PC-9 (cell line): ENCODE measurements at regions not wholly inside any gene's neighbourhood (a gene's known extent, or its start where the extent isn't known, plus 50 kb on each side); places are given as distances from the start of the nearest gene placed in this dataset.
"Not testable (repeated sequence)": the region's sequence is repeated elsewhere in the genome, so short reads cannot be mapped to it uniquely, and the experiment has no call there.

Experiments used
- BruUV-seq: library from RNA; stranded (reverse); fragments of 400-500 nt; replicated peaks from 2 replicates; lab custom pipeline; 2021; lab: Mats Ljungman, UMichigan
- CTCF ChIA-PET: fragments of 300-600 bp; sonication (Branson Sonifier 250); formaldehyde crosslinking; loops from one replicate; lab custom pipeline; 2022; ENCODE audit warnings: antibody characterized with exemption; lab: Charles Lee
- POLR2A ChIA-PET: fragments of 300-600 bp; sonication (Branson Sonifier 250); formaldehyde crosslinking; loops from one replicate; lab custom pipeline; 2022; ENCODE audit warnings: antibody characterized with exemption; ENCODE audit not compliant: unreplicated experiment; lab: Charles Lee
- DNase-seq, 2 experiments: peaks; one replicate each; pipeline versions ENCODE4 v3.0.0 to v3.0.0-alpha.2; 2015 to 2022; ENCODE audit warnings: mixed read lengths in 1 of 2
- H2AFZ ChIP-seq: fragments of 200-600 bp; sonication (generic); 2 replicates; pipeline ENCODE4 v1.8.1; 2017; ENCODE audit warnings: antibody characterized with exemption
- H3F3A ChIP-seq: fragments of 200-600 bp; sonication (generic); 2 replicates; pipeline ENCODE4 v1.8.1; 2017; ENCODE audit warnings: antibody characterized with exemption, mild to moderate bottlenecking, low read depth; ENCODE audit not compliant: insufficient read depth
- H3K27ac ChIP-seq: fragments of 200-600 bp; sonication (generic); 2 replicates; pipeline ENCODE4 v1.6.1; 2016; ENCODE audit warnings: mixed run types
- H3K27me3 ChIP-seq: fragments of 200-600 bp; sonication (generic); 2 replicates; pipeline ENCODE4 v1.6.1; 2016; ENCODE audit warnings: low read depth, mixed run types; ENCODE audit not compliant: insufficient read depth
- H3K36me3 ChIP-seq: fragments of 200-600 bp; sonication (generic); 2 replicates; pipeline ENCODE4 v1.6.1; 2016; ENCODE audit warnings: low read depth, mixed run types
- H3K4me1 ChIP-seq: fragments of 200-600 bp; sonication (generic); replicated peaks from 2 replicates; pipeline ENCODE4 v1.6.1; 2016; ENCODE audit warnings: mixed run types; ENCODE audit not compliant: insufficient read depth
- H3K4me2 ChIP-seq: fragments of 200-600 bp; sonication (generic); 2 replicates; pipeline ENCODE4 v1.6.1; 2017; ENCODE audit warnings: mixed run types
- H3K4me3 ChIP-seq: fragments of 200-600 bp; sonication (generic); 2 replicates; pipeline ENCODE4 v1.6.1; 2016; ENCODE audit warnings: mixed run types
- H3K79me2 ChIP-seq: fragments of 200-600 bp; sonication (generic); 2 replicates; pipeline ENCODE4 v1.6.1; 2017; ENCODE audit warnings: low read depth, mixed run types
- H3K9me2 ChIP-seq: fragments of 200-600 bp; sonication (generic); 2 replicates; pipeline ENCODE4 v1.8.1; 2017; ENCODE audit warnings: mild to moderate bottlenecking; ENCODE audit not compliant: insufficient read depth
- H3K9me3 ChIP-seq: fragments of 200-600 bp; sonication (generic); 2 replicates; pipeline ENCODE4 v1.8.1; 2016; ENCODE audit warnings: low read depth; ENCODE audit not compliant: insufficient read depth
- H4K20me1 ChIP-seq: fragments of 200-600 bp; sonication (generic); 2 replicates; pipeline ENCODE4 v1.8.1; 2017; ENCODE audit not compliant: insufficient read depth
- EZH2 ChIP-seq: fragments of 200-600 bp; sonication (generic); IDR thresholded peaks from 2 replicates; pipeline ENCODE4 v1.8.0; 2017; ENCODE audit warnings: antibody characterized with exemption, low read depth
- intact Hi-C: fragments of 100-400 bp; cut with micrococcal nuclease; formaldehyde crosslinking; loops from one replicate; pipeline ENCODE4 v1.10.0; 2022; ENCODE audit not compliant: unreplicated experiment
- TF ChIP-seq, protein P1 (sequence below): fragments of 200-600 bp; sonication (generic); conservative IDR thresholded peaks from 2 replicates; pipeline ENCODE4 v1.6.1; 2017; ENCODE audit warnings: mixed run types, antibody characterized with exemption, mild to moderate bottlenecking, moderate library complexity

DNA sequence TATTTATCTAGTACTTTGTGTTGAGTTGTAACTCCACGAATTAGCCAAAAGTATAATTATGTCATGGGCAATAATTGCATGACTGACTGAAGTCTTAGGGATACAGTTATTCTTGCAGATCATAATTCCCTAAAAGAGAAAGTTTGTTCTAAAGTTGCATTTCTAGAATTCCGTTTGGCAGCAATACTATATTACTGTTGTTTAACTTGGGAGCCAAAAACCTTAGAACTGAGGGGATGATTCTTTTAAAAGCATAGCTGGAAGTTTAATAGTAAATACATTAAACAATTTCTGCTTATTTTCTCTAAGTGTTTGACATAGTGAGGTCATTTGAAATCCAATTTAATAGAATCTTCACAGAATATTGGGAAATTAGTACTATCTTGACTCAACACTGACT lies 356.4 kb upstream of the ADAMTS5 start:
- Histone ChIP-seq H3K4me1 (no peaks in the 10 kb centered on the region), H3F3A (no peaks in the 10 kb centered on the region), H3K9me3 (no peaks in the 10 kb centered on the region), H3K9me2 (no peaks in the 10 kb centered on the region), H4K20me1 (no peaks in the 10 kb centered on the region), H3K36me3 (no peaks in the 10 kb centered on the region), H3K4me3 (no peak overlapping the region), H3K79me2 (no peaks in the 10 kb centered on the region), H3K27me3 (no peaks in the 10 kb centered on the region), H2AFZ (no peak overlapping the region), H3K27ac (no peak overlapping the region), H3K4me2 (no peak overlapping the region)
- ChIA-PET CTCF (no interaction called here), POLR2A (no interaction called here)
- DNase-seq = no peak
- intact Hi-C loops = no loop called here
- BruUV-seq = no TSS peak
- TF ChIP-seq, protein P1, sequence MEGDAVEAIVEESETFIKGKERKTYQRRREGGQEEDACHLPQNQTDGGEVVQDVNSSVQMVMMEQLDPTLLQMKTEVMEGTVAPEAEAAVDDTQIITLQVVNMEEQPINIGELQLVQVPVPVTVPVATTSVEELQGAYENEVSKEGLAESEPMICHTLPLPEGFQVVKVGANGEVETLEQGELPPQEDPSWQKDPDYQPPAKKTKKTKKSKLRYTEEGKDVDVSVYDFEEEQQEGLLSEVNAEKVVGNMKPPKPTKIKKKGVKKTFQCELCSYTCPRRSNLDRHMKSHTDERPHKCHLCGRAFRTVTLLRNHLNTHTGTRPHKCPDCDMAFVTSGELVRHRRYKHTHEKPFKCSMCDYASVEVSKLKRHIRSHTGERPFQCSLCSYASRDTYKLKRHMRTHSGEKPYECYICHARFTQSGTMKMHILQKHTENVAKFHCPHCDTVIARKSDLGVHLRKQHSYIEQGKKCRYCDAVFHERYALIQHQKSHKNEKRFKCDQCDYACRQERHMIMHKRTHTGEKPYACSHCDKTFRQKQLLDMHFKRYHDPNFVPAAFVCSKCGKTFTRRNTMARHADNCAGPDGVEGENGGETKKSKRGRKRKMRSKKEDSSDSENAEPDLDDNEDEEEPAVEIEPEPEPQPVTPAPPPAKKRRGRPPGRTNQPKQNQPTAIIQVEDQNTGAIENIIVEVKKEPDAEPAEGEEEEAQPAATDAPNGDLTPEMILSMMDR = no peak

DNA sequence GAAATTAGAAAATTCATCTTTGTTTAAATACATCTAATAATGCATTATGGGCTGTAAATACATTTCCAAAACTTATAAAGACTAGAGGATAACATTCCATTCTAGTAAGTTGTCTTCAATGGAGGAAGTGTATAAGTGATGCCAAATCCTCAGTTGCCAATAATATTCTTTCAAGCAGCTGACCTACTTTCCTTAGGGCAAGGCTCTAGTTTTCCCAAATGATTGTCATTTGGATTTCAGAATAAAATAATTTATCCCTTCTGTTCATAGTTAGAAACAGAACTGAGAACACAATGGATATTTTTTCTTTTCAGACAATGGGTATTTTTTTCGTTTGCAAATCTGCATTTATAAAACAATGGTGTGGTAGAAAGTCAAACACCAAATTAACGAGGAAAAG lies 354.9 kb upstream of the ADAMTS5 start:
- no peak overlapping the region for H2AFZ ChIP-seq

DNA sequence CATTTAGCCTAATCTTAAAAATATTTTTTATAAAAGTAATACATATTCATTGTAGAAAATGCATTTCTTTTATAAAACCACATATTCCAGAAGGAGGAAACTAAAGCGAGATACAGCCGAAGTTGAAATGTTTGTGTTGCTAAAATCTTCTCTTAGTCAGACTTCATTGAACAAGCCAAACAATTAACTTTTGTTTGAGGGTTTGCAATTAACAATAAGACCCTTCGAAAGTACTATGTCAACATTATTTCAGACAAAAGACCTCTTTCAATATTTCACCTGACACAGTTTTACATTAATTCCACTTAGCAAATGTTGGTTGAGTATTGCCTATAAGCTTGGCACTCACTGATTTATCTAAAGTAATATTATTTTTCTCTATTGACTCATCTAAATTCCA lies 354.0 kb upstream of the ADAMTS5 start:
- H2AFZ ChIP-seq = no peak overlapping the region
- no peaks in the 10 kb centered on the region for H3K9me2 ChIP-seq
- H4K20me1 ChIP-seq = no peaks in the 10 kb centered on the region
- H3K36me3 ChIP-seq = no peaks in the 10 kb centered on the region
- H3K4me2 ChIP-seq = no peak overlapping the region
- intact Hi-C loops = no loop called here
- no peaks in the 10 kb centered on the region for H3K4me1 ChIP-seq
- no peaks in the 10 kb centered on the region for H3K27me3 ChIP-seq
- BruUV-seq = no TSS peak
- TF ChIP-seq, protein P1 = no peak
- TF ChIP-seq EZH2 = no peak
- ChIA-PET POLR2A (no interaction called here), CTCF (no interaction called here)
- H3K79me2 ChIP-seq = no peaks in the 10 kb centered on the region
- H3K4me3 ChIP-seq = no peak overlapping the region
- H3K9me3 ChIP-seq = no peaks in the 10 kb centered on the region
- H3K27ac ChIP-seq = no peak overlapping the region
- H3F3A ChIP-seq = no peaks in the 10 kb centered on the region
- no peak for DNase-seq

More for the DNA sequence above, 354.9 kb upstream of the ADAMTS5 start:
- Histone ChIP-seq H3F3A (no peaks in the 10 kb centered on the region), H3K4me3 (no peak overlapping the region), H3K36me3 (no peaks in the 10 kb centered on the region), H3K4me2 (no peak overlapping the region), H4K20me1 (no peaks in the 10 kb centered on the region), H3K79me2 (no peaks in the 10 kb centered on the region), H3K9me3 (no peaks in the 10 kb centered on the region), H3K27ac (no peak overlapping the region), H3K27me3 (no peaks in the 10 kb centered on the region), H3K4me1 (no peaks in the 10 kb centered on the region), H3K9me2 (no peaks in the 10 kb centered on the region)
- no peak for TF ChIP-seq EZH2
- TF ChIP-seq, protein P1 = no peak
- CTCF ChIA-PET = no interaction called here
- BruUV-seq = no TSS peak
- POLR2A ChIA-PET = no interaction called here
- intact Hi-C loops = no loop called here
- no peak for DNase-seq

DNA sequence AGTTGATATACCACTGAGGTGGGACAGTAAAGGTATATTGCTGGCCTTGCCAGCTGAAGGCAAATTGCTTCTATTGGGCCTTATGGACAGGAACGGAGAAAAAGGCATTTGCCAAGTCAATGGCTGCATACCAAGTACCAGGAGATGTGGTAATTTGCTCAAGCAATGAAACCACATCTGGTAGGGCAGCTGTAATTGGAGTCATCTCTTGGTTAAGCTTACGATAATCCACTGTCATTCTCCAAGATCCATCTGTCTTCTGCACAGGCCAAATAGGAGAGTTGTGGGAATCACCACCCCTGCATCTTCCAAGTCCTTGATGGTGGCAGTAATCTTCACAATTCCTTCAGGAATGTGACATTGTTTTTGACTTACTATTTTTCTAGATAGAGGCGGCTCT lies 350.7 kb upstream of the ADAMTS5 start:
- H3K27me3 ChIP-seq, H3K9me3 ChIP-seq, H3K36me3 ChIP-seq, H2AFZ ChIP-seq, DNase-seq, intact Hi-C loops, H3K9me2 ChIP-seq, H3K27ac ChIP-seq, CTCF ChIA-PET, H3K79me2 ChIP-seq, H3F3A ChIP-seq, H3K4me3 ChIP-seq, H3K4me1 ChIP-seq, POLR2A ChIA-PET, H3K4me2 ChIP-seq, H4K20me1 ChIP-seq, BruUV-seq: not testable (repeated sequence)
